SK-N-SH treated with all-trans-retinoic acid at 6 μM for 48 hours (cell line): ENCODE measurements at regions not wholly inside any gene's neighbourhood (a gene's known extent, or its start where the extent isn't known, plus 50 kb on each side); places are given as distances from the start of the nearest gene placed in this dataset.

Experiments
- ATAC-seq: fragments of 200-7000 bp; cut with Tn5 transposase; 3 replicates; pipeline ENCODE4 v1.9.1; 2020; ENCODE audit warnings: mild to moderate bottlenecking, moderate library complexity
- ARNTL ChIP-seq: fragments of 450-650 bp; formaldehyde crosslinking; IDR thresholded peaks from 2 replicates; pipeline ENCODE4 v1.5.0; 2020; ENCODE audit warnings: low read depth, mild to moderate bottlenecking, moderate library complexity, borderline replicate concordance
- BACH2 ChIP-seq: fragments of 250-450 bp; sonication (Bioruptor Pico); IDR thresholded peaks from 2 replicates; pipeline ENCODE4 v1.9.0; 2021; ENCODE audit warnings: mild to moderate bottlenecking, borderline replicate concordance
- CREB5 ChIP-seq: fragments of 250-450 bp; sonication (Bioruptor Pico); IDR thresholded peaks from 2 replicates; pipeline ENCODE4 v1.5.1; 2020; ENCODE audit warnings: low read depth, mild to moderate bottlenecking, moderate library complexity
- CSDC2 ChIP-seq: fragments of 250-450 bp; sonication (Bioruptor Pico); IDR thresholded peaks from 2 replicates; pipeline ENCODE4 v1.5.0; 2020; ENCODE audit warnings: mild to moderate bottlenecking, moderate library complexity
- ESRRG ChIP-seq: fragments of 250-450 bp; sonication (Bioruptor Pico); IDR thresholded peaks from 2 replicates; pipeline ENCODE4 v1.6.1; 2021; ENCODE audit warnings: mild to moderate bottlenecking
- GLIS3 ChIP-seq: fragments of 250-450 bp; sonication (Bioruptor Pico); IDR thresholded peaks from 2 replicates; pipeline ENCODE4 v1.5.0; 2020; ENCODE audit warnings: mild to moderate bottlenecking, moderate library complexity
- ISL1 ChIP-seq: fragments of 250-450 bp; sonication (Bioruptor Pico); IDR thresholded peaks from 2 replicates; pipeline ENCODE4 v2.1.2; 2022; ENCODE audit warnings: mild to moderate bottlenecking, moderate library complexity
- OSR1 ChIP-seq: fragments of 250-450 bp; sonication (Bioruptor Pico); IDR thresholded peaks from 2 replicates; pipeline ENCODE4 v1.8.0; 2022; ENCODE audit warnings: moderate library complexity, mild to moderate bottlenecking, inconsistent platforms
- PPARA ChIP-seq: fragments of 250-450 bp; sonication (Bioruptor Pico); IDR thresholded peaks from 2 replicates; pipeline ENCODE4 v1.5.0; 2020; ENCODE audit warnings: mild to moderate bottlenecking, borderline replicate concordance
- RARB ChIP-seq: fragments of 250-450 bp; sonication (Bioruptor Pico); IDR thresholded peaks from 2 replicates; pipeline ENCODE4 v1.8.0; 2021; ENCODE audit warnings: mild to moderate bottlenecking, moderate library complexity
- SNAI2 ChIP-seq: fragments of 250-450 bp; sonication (Bioruptor Pico); IDR thresholded peaks from 2 replicates; pipeline ENCODE4 v1.5.0; 2020; ENCODE audit warnings: mild to moderate bottlenecking, moderate library complexity
- TOX ChIP-seq: fragments of 250-450 bp; sonication (Bioruptor Pico); IDR thresholded peaks from 2 replicates; pipeline ENCODE4 v1.8.0; 2021; ENCODE audit warnings: mild to moderate bottlenecking, moderate library complexity, borderline replicate concordance
- TSHZ2 ChIP-seq: fragments of 250-450 bp; sonication (Bioruptor Pico); IDR thresholded peaks from 2 replicates; pipeline ENCODE4 v1.5.0; 2020; ENCODE audit warnings: mild to moderate bottlenecking, moderate library complexity
- ZC3H10 ChIP-seq: fragments of 250-450 bp; sonication (Bioruptor Pico); IDR thresholded peaks from 2 replicates; pipeline ENCODE4 v1.5.1; 2021; ENCODE audit warnings: mild to moderate bottlenecking, moderate library complexity
- ZFP3 ChIP-seq: fragments of 250-450 bp; sonication (Bioruptor Pico); IDR thresholded peaks from 2 replicates; pipeline ENCODE4 v1.5.0; 2020; ENCODE audit warnings: mild to moderate bottlenecking, moderate library complexity
- ZFP30 ChIP-seq: fragments of 450-650 bp; formaldehyde crosslinking; IDR thresholded peaks from 2 replicates; pipeline ENCODE4 v1.5.0; 2022; ENCODE audit warnings: mild to moderate bottlenecking, moderate library complexity
- ZNF565 ChIP-seq: fragments of 450-650 bp; formaldehyde crosslinking; conservative IDR thresholded peaks from 2 replicates; pipeline ENCODE4 v1.5.0; 2020; ENCODE audit warnings: low read depth, mild to moderate bottlenecking, moderate library complexity
- ZNF70 ChIP-seq: fragments of 450-650 bp; formaldehyde crosslinking; IDR thresholded peaks from 2 replicates; pipeline ENCODE4 v1.5.0; 2020; ENCODE audit warnings: mild to moderate bottlenecking, moderate library complexity
- ZNF8 ChIP-seq: fragments of 450-650 bp; formaldehyde crosslinking; IDR thresholded peaks from 2 replicates; pipeline ENCODE4 v1.5.0; 2020; ENCODE audit warnings: mild to moderate bottlenecking, moderate library complexity
- TF ChIP-seq, protein P1 (sequence below): fragments of 250-450 bp; sonication (Bioruptor Pico); IDR thresholded peaks from 2 replicates; pipeline ENCODE4 v1.8.0; 2021; ENCODE audit warnings: low read depth, mild to moderate bottlenecking, moderate library complexity, borderline replicate concordance
- TF ChIP-seq, protein P2 (sequence below): fragments of 250-450 bp; sonication (Bioruptor Pico); IDR thresholded peaks from 2 replicates; pipeline ENCODE4 v1.5.1; 2021; ENCODE audit warnings: mild to moderate bottlenecking, moderate library complexity
- TF ChIP-seq, protein P3 (sequence below): fragments of 250-450 bp; sonication (Bioruptor Pico); IDR thresholded peaks from 2 replicates; pipeline ENCODE4 v1.8.0; 2020; ENCODE audit warnings: mild to moderate bottlenecking, moderate library complexity, borderline replicate concordance

- no peak for ATAC-seq
- TF ChIP-seq ISL1 = no peak
- TF ChIP-seq PPARA (CRISPR knock-in tag) = no peak
- no peak for TF ChIP-seq ARNTL
- no peak for TF ChIP-seq ZNF8 (CRISPR knock-in tag)
- TF ChIP-seq CSDC2 (CRISPR knock-in tag) = no peak
- no peak for TF ChIP-seq ZFP3
- TF ChIP-seq ZC3H10 (CRISPR knock-in tag) = no peak
- no peak for TF ChIP-seq TOX
- no peak for TF ChIP-seq RARB
- TF ChIP-seq CREB5 = no peak
- TF ChIP-seq GLIS3 (CRISPR knock-in tag) = no peak
Measured at GRCh38 chr9:1698991-1699390, 316.2 kb upstream of the SMARCA2 start.

- TF ChIP-seq CREB5 = no peak
- TF ChIP-seq TOX = no peak
- TF ChIP-seq SNAI2 (CRISPR knock-in tag) = no peak
- no peak for TF ChIP-seq ZNF70 (CRISPR knock-in tag)
- no peak for TF ChIP-seq RARB
- TF ChIP-seq ZFP3 = no peak
- TF ChIP-seq ZFP30 (CRISPR knock-in tag) = no peak
- TF ChIP-seq PPARA (CRISPR knock-in tag) = no peak
- TF ChIP-seq ZNF8 (CRISPR knock-in tag) = no peak
- no peak for TF ChIP-seq ISL1
- TF ChIP-seq TSHZ2 (CRISPR knock-in tag) = no peak
- TF ChIP-seq GLIS3 (CRISPR knock-in tag) = no peak
- TF ChIP-seq, protein P1, sequence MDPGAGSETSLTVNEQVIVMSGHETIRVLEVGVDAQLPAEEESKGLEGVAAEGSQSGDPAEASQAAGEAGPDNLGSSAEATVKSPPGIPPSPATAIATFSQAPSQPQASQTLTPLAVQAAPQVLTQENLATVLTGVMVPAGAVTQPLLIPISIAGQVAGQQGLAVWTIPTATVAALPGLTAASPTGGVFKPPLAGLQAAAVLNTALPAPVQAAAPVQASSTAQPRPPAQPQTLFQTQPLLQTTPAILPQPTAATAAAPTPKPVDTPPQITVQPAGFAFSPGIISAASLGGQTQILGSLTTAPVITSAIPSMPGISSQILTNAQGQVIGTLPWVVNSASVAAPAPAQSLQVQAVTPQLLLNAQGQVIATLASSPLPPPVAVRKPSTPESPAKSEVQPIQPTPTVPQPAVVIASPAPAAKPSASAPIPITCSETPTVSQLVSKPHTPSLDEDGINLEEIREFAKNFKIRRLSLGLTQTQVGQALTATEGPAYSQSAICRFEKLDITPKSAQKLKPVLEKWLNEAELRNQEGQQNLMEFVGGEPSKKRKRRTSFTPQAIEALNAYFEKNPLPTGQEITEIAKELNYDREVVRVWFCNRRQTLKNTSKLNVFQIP (CRISPR knock-in tag) = no peak
- TF ChIP-seq, protein P2, sequence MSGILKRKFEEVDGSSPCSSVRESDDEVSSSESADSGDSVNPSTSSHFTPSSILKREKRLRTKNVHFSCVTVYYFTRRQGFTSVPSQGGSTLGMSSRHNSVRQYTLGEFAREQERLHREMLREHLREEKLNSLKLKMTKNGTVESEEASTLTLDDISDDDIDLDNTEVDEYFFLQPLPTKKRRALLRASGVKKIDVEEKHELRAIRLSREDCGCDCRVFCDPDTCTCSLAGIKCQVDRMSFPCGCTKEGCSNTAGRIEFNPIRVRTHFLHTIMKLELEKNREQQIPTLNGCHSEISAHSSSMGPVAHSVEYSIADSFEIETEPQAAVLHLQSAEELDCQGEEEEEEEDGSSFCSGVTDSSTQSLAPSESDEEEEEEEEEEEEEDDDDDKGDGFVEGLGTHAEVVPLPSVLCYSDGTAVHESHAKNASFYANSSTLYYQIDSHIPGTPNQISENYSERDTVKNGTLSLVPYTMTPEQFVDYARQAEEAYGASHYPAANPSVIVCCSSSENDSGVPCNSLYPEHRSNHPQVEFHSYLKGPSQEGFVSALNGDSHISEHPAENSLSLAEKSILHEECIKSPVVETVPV (CRISPR knock-in tag) = no peak
- TF ChIP-seq ESRRG (CRISPR knock-in tag) = no peak
- no peak for TF ChIP-seq OSR1 (CRISPR knock-in tag)
- TF ChIP-seq ZNF565 (CRISPR knock-in tag) = no peak
- no peak for ATAC-seq
Measured at GRCh38 chr9:1701113-1701512, 314.0 kb upstream of the SMARCA2 start.

- ATAC-seq = no peak
- TF ChIP-seq ARNTL (no peak), BACH2 (CRISPR knock-in tag) (no peak), ZNF565 (CRISPR knock-in tag) (no peak), GLIS3 (CRISPR knock-in tag) (no peak), ESRRG (CRISPR knock-in tag) (no peak), PPARA (CRISPR knock-in tag) (no peak), OSR1 (CRISPR knock-in tag) (no peak), TOX (no peak), ISL1 (no peak), RARB (no peak), ZNF8 (CRISPR knock-in tag) (no peak), TSHZ2 (CRISPR knock-in tag) (no peak), ZFP30 (CRISPR knock-in tag) (no peak), CSDC2 (CRISPR knock-in tag) (no peak)
- TF ChIP-seq, protein P3, sequence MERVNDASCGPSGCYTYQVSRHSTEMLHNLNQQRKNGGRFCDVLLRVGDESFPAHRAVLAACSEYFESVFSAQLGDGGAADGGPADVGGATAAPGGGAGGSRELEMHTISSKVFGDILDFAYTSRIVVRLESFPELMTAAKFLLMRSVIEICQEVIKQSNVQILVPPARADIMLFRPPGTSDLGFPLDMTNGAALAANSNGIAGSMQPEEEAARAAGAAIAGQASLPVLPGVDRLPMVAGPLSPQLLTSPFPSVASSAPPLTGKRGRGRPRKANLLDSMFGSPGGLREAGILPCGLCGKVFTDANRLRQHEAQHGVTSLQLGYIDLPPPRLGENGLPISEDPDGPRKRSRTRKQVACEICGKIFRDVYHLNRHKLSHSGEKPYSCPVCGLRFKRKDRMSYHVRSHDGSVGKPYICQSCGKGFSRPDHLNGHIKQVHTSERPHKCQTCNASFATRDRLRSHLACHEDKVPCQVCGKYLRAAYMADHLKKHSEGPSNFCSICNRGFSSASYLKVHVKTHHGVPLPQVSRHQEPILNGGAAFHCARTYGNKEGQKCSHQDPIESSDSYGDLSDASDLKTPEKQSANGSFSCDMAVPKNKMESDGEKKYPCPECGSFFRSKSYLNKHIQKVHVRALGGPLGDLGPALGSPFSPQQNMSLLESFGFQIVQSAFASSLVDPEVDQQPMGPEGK = no peak
- TF ChIP-seq, protein P2 (CRISPR knock-in tag) = no peak
Measured at GRCh38 chr9:1702701-1703100, 312.4 kb upstream of the SMARCA2 start.
